ENCODE measurements at regions not wholly inside any gene's neighbourhood (a gene's known extent, or its start where the extent isn't known, plus 50 kb on each side); places are given as distances from the start of the nearest gene placed in this dataset.

- no peak overlapping the region for H3K4me3 ChIP-seq (ENCODE audit: low read depth, low read length)
- no peak for TF ChIP-seq POLR2A (IDR thresholded peaks at IDR 0.05; ENCODE audit: extremely low read depth, insufficient read length)
- TF ChIP-seq CTCF (IDR thresholded peaks at IDR 0.05; ENCODE audit: low read depth, low read length), result no peak
- no peak for TF ChIP-seq MYC (IDR thresholded peaks at IDR 0.05; ENCODE audit: low read depth, low read length)
- TF ChIP-seq MAX (IDR thresholded peaks at IDR 0.05; ENCODE audit: low read depth, low read length), result no peak
- DNase-seq (ENCODE audit: low read depth), result no peak
Measured at GRCh38 chr7:79666472-79666871, 213.0 kb upstream of the MAGI2 start.

- H3K4me3 ChIP-seq (ENCODE audit: low read depth, low read length), result no peak overlapping the region
- no peak for DNase-seq (ENCODE audit: low read depth)
- TF ChIP-seq MAX (IDR thresholded peaks at IDR 0.05; ENCODE audit: low read depth, low read length) (no peak), MYC (IDR thresholded peaks at IDR 0.05; ENCODE audit: low read depth, low read length) (no peak), POLR2A (IDR thresholded peaks at IDR 0.05; ENCODE audit: extremely low read depth, insufficient read length) (no peak), CTCF (IDR thresholded peaks at IDR 0.05; ENCODE audit: low read depth, low read length) (no peak)
Measured at GRCh38 chr7:79664884-79665676, 211.6 kb upstream of the MAGI2 start.

- H3K4me3 ChIP-seq (ENCODE audit: low read depth, low read length), result no peak overlapping the region
- no peak for TF ChIP-seq MAX (IDR thresholded peaks at IDR 0.05; ENCODE audit: low read depth, low read length)
- no peak for TF ChIP-seq CTCF (IDR thresholded peaks at IDR 0.05; ENCODE audit: low read depth, low read length)
- TF ChIP-seq POLR2A (IDR thresholded peaks at IDR 0.05; ENCODE audit: extremely low read depth, insufficient read length), result no peak
- TF ChIP-seq MYC (IDR thresholded peaks at IDR 0.05; ENCODE audit: low read depth, low read length), result no peak
- DNase-seq (ENCODE audit: low read depth), result no peak
Measured at GRCh38 chr7:79658304-79658703, 204.8 kb upstream of the MAGI2 start.

GRCh38 chr7:79653136-79653631, 199.7 kb upstream of the MAGI2 start:
- no peak overlapping the region for H3K4me3 ChIP-seq (ENCODE audit: low read depth, low read length)
- TF ChIP-seq CTCF (IDR thresholded peaks at IDR 0.05; ENCODE audit: low read depth, low read length) (no peak), MAX (IDR thresholded peaks at IDR 0.05; ENCODE audit: low read depth, low read length) (no peak), POLR2A (IDR thresholded peaks at IDR 0.05; ENCODE audit: extremely low read depth, insufficient read length) (no peak), MYC (IDR thresholded peaks at IDR 0.05; ENCODE audit: low read depth, low read length) (no peak)
- no peak for DNase-seq (ENCODE audit: low read depth)

- no peak for TF ChIP-seq MAX (IDR thresholded peaks at IDR 0.05; ENCODE audit: low read depth, low read length)
- TF ChIP-seq POLR2A (IDR thresholded peaks at IDR 0.05; ENCODE audit: extremely low read depth, insufficient read length), result no peak
- no peak for TF ChIP-seq MYC (IDR thresholded peaks at IDR 0.05; ENCODE audit: low read depth, low read length)
- no peak for TF ChIP-seq CTCF (IDR thresholded peaks at IDR 0.05; ENCODE audit: low read depth, low read length)
- DNase-seq (ENCODE audit: low read depth), result no peak
- H3K4me3 ChIP-seq (ENCODE audit: low read depth, low read length), result no peak overlapping the region
Measured at GRCh38 chr7:79652619-79653018, 199.2 kb upstream of the MAGI2 start.

Data from NB4 (cell line).